K562 (cell line): ENCODE measurements at regions not wholly inside any gene's neighbourhood (a gene's known extent, or its start where the extent isn't known, plus 50 kb on each side); places are given as distances from the start of the nearest gene placed in this dataset.

ENCODE experiments used
- HEY1 ChIP-seq: fragments of 250-450 bp; sonication (Bioruptor Pico); IDR thresholded peaks from 2 replicates; pipeline ENCODE4 v1.5.0; 2020; ENCODE audit warnings: mild to moderate bottlenecking, moderate library complexity, borderline replicate concordance
- TF ChIP-seq, protein P1 (sequence below): fragments of 450-650 bp; IDR thresholded peaks from 2 replicates; pipeline ENCODE4 v1.6.1; 2016; ENCODE audit warnings: mild to moderate bottlenecking, moderate library complexity

- TF ChIP-seq, protein P1, sequence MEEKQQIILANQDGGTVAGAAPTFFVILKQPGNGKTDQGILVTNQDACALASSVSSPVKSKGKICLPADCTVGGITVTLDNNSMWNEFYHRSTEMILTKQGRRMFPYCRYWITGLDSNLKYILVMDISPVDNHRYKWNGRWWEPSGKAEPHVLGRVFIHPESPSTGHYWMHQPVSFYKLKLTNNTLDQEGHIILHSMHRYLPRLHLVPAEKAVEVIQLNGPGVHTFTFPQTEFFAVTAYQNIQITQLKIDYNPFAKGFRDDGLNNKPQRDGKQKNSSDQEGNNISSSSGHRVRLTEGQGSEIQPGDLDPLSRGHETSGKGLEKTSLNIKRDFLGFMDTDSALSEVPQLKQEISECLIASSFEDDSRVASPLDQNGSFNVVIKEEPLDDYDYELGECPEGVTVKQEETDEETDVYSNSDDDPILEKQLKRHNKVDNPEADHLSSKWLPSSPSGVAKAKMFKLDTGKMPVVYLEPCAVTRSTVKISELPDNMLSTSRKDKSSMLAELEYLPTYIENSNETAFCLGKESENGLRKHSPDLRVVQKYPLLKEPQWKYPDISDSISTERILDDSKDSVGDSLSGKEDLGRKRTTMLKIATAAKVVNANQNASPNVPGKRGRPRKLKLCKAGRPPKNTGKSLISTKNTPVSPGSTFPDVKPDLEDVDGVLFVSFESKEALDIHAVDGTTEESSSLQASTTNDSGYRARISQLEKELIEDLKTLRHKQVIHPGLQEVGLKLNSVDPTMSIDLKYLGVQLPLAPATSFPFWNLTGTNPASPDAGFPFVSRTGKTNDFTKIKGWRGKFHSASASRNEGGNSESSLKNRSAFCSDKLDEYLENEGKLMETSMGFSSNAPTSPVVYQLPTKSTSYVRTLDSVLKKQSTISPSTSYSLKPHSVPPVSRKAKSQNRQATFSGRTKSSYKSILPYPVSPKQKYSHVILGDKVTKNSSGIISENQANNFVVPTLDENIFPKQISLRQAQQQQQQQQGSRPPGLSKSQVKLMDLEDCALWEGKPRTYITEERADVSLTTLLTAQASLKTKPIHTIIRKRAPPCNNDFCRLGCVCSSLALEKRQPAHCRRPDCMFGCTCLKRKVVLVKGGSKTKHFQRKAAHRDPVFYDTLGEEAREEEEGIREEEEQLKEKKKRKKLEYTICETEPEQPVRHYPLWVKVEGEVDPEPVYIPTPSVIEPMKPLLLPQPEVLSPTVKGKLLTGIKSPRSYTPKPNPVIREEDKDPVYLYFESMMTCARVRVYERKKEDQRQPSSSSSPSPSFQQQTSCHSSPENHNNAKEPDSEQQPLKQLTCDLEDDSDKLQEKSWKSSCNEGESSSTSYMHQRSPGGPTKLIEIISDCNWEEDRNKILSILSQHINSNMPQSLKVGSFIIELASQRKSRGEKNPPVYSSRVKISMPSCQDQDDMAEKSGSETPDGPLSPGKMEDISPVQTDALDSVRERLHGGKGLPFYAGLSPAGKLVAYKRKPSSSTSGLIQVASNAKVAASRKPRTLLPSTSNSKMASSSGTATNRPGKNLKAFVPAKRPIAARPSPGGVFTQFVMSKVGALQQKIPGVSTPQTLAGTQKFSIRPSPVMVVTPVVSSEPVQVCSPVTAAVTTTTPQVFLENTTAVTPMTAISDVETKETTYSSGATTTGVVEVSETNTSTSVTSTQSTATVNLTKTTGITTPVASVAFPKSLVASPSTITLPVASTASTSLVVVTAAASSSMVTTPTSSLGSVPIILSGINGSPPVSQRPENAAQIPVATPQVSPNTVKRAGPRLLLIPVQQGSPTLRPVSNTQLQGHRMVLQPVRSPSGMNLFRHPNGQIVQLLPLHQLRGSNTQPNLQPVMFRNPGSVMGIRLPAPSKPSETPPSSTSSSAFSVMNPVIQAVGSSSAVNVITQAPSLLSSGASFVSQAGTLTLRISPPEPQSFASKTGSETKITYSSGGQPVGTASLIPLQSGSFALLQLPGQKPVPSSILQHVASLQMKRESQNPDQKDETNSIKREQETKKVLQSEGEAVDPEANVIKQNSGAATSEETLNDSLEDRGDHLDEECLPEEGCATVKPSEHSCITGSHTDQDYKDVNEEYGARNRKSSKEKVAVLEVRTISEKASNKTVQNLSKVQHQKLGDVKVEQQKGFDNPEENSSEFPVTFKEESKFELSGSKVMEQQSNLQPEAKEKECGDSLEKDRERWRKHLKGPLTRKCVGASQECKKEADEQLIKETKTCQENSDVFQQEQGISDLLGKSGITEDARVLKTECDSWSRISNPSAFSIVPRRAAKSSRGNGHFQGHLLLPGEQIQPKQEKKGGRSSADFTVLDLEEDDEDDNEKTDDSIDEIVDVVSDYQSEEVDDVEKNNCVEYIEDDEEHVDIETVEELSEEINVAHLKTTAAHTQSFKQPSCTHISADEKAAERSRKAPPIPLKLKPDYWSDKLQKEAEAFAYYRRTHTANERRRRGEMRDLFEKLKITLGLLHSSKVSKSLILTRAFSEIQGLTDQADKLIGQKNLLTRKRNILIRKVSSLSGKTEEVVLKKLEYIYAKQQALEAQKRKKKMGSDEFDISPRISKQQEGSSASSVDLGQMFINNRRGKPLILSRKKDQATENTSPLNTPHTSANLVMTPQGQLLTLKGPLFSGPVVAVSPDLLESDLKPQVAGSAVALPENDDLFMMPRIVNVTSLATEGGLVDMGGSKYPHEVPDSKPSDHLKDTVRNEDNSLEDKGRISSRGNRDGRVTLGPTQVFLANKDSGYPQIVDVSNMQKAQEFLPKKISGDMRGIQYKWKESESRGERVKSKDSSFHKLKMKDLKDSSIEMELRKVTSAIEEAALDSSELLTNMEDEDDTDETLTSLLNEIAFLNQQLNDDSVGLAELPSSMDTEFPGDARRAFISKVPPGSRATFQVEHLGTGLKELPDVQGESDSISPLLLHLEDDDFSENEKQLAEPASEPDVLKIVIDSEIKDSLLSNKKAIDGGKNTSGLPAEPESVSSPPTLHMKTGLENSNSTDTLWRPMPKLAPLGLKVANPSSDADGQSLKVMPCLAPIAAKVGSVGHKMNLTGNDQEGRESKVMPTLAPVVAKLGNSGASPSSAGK: no peak
- TF ChIP-seq HEY1 (CRISPR knock-in tag): no peak
These were observed 107.9 kb upstream of the GRAMD2B start (continued) for GRCh38 chr5:126315341-126315740.
